ENCODE measurements at regions not wholly inside any gene's neighbourhood (a gene's known extent, or its start where the extent isn't known, plus 50 kb on each side); places are given as distances from the start of the nearest gene placed in this dataset.

DNA sequence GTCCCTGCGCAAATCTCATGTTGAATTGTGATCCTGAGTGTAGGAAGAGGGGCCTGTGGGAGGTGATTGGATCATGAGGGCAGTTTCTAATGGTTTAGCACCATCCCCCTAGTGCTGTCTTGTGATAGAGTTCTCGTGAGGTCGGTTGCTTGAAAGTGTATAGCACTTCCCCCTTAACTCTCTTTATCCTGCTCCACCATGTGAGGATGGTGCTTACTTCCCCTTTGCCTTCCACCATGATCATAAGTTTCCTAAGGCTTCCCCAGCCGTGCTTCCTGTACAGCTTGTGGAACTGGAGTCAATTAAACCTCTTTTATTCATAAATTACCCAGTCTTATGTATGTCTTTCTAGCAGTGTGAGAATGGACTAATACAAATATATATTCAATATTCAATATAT, 303.7 kb upstream of the SEL1L start:
- no peak for DNase-seq (ENCODE audit: low read depth)

DNA sequence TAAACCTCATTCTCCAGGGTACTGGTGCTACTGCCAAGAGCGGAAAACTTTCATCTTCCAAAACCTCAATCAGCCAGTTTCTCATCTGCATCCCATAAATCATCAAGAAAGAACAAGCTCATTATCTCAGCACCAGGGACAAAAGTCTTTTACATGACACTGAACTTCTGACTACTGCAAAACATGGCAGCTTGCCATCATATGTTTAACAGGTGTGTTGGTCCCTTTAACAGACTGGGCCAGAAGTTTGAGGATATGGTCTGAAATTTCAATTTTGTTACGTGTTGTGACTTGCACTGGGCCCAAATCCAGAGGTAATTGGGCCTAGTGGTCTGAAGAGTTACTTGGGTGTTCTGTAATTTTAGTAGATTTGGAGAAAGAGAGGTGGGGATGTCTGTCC, 305.4 kb upstream of the SEL1L start:
- no peak for DNase-seq (ENCODE audit: low read depth)

DNA sequence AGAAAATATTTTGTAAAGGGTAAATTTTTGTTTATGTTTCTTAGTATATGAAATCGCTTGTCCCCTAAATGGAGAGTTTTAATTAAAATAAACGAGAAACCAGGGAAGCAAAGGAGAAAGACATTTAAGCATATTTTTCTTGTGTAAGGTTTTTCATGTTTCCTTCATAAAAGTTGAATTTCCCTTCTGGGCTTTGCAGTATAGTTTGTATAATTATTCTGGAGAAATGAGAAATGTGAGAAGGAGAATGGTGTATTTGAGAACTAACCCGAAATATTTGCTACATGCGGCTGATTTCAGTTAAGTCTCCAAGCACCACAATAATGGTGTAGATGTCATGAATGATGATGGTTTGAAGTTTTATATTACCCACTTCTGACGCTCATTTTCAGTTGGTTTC, 307.7 kb upstream of the SEL1L start:
- no peak for DNase-seq (ENCODE audit: low read depth)

DNA sequence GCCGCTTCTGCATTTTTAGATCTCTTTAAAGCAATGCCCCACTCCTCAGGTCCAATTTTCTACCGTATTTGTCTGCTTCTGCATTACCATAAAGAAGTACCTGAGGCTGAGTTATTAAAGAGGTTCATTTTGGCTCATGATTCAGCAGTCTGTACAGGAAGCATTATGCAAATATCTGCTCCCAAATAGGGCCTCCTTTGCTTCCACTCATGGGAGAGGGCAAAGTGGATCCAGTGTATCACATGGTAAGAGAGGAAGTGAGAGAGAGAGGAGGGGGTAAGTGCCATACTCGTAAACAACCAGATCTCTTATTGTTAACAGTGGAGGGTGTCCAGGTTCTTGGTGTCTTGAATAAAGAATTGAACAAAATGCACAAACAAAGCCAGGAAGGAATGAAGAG, 316.1 kb upstream of the SEL1L start:
- no peak for DNase-seq (ENCODE audit: low read depth)

DNA sequence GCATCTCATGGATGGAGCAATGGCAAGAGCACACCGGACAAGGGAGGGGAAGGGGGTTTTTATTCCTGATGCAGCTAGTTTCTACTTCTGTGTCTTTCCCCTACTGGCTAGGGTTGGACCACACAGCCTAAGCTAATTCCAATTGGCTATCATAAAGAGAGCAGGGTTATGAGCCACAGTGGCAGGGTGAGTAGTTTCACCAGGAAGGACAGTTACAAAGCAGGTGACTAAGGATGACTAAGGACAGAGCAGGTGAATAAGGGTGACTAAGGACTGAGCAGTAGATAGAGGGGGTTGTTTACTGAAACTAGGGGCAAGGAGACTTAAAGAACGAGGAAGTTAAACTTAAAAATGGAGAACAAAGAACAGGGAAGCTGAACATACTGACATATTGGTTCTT, 321.4 kb upstream of the SEL1L start:
- no peak for DNase-seq (ENCODE audit: low read depth)

DNA sequence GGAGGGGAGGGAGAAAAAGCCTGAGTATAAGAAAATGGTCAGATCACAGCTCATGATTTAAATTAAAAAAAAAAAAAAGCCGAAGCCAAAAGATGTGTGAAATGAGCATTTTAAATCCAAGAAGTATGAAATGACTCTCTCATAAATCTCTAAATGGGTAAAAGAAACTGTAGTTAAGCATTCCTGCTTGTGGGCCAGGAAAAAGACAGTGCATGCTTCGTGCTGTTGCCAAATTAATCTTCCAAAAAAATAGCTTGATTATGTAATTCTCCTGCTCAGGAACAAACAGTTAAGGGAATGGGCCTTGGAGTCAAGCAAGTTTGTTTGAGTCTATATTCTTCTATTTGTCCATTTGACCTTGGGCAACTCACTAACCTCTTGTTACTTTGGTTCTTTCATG, 325.4 kb upstream of the SEL1L start:
- DNase-seq (ENCODE audit: low read depth), result no peak

GRCh38 chr14:81868172-81868571, 334.5 kb upstream of the SEL1L start:
- no peak for DNase-seq (ENCODE audit: low read depth)

GRCh38 chr14:81871706-81872105, 338.1 kb upstream of the SEL1L start:
- no peak for DNase-seq (ENCODE audit: low read depth)

DNA sequence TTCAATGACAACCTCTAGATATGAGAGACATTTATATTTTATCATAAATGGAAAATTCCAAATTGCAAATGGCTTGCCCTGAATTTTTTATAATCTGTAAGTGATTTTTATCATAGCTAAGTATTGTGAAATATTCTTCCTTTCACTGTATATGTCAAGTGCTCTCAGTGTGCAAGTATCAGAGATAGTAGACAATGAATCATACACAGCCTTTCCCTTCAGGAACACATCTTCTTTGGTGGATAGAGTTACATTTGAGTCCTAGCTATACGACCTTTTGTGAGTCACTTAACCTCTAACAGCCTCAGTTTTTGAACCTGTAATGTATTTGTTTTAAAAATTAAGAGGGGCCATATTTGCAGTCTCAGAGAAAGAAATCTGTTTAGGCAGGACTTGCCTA, 350.7 kb upstream of the SEL1L start:
- DNase-seq (ENCODE audit: low read depth), result no peak

DNA sequence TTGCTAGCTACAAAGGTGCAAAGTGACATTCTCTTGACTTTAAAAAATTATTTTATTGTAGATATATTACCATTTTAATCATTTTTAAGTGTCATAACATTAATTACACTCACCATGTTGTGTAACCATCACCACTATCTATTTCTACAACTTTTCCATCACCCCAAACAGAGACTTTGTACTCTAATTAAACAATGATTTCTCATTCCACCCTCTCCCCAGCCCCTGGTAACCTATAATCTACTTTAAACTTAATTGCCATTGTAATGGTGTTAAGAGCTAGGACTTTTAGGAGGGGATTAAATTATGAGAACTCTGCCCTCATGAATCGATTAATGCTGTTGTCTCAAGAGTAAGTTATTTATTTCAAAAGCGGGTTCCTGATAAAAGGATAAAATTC, 352.9 kb upstream of the SEL1L start:
- no peak for DNase-seq (ENCODE audit: low read depth)

GRCh38 chr14:81889529-81889928, 355.9 kb upstream of the SEL1L start:
- no peak for DNase-seq (ENCODE audit: low read depth)

GRCh38 chr14:81890020-81890419, 356.4 kb upstream of the SEL1L start:
- no peak for DNase-seq (ENCODE audit: low read depth)

GRCh38 chr14:81903477-81903876, 369.8 kb upstream of the SEL1L start:
- no peak for DNase-seq (ENCODE audit: low read depth)

DNA sequence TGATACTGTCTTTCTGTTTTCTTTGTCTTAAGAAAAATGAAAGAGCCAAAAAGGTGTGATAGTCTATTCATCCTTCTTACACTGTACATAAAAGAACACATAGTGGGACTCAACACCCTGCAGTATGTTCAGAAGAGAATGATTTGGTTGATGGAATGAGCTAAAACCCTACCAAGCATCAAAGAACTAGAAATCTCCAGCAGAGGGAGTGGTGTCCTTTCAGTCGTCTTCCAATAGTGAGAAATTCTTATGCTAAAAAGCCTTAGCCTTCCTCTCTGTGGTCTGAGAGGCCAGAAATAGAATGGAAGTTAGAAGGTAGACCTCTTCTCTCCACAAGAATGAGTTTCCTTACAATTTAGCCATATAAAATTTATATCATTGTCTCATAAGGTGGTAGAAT, 393.4 kb upstream of the SEL1L start:
- no peak for DNase-seq (ENCODE audit: low read depth)

GRCh38 chr14:81931828-81932227, 398.2 kb upstream of the SEL1L start:
- no peak for DNase-seq (ENCODE audit: low read depth)

GRCh38 chr14:81936348-81936747, 402.7 kb upstream of the SEL1L start:
- DNase-seq (ENCODE audit: low read depth), result no peak

- DNase-seq (ENCODE audit: low read depth), result no peak
Measured at GRCh38 chr14:81936902-81937301, 403.2 kb upstream of the SEL1L start.

DNA sequence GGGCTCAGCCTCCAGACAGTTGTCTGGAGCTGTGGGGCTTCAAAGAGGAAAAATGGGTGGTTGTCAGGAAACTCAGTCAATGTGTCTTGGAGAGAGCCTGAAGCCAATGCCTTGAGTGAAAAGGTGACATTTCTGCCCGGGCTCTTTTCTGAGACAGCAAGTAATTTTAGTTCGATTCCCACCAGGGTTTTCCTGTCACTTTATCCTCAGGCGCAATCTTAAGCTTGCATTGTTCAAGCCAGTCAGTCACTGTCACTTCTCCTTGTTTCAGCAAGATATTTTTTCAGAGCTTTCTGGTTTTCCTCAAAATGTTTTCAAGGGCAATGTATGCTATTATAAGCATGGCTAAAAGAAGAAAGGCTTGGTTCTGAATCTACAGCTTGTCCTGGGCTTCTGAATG, 404.7 kb upstream of the SEL1L start:
- DNase-seq (ENCODE audit: low read depth), result no peak

DNA sequence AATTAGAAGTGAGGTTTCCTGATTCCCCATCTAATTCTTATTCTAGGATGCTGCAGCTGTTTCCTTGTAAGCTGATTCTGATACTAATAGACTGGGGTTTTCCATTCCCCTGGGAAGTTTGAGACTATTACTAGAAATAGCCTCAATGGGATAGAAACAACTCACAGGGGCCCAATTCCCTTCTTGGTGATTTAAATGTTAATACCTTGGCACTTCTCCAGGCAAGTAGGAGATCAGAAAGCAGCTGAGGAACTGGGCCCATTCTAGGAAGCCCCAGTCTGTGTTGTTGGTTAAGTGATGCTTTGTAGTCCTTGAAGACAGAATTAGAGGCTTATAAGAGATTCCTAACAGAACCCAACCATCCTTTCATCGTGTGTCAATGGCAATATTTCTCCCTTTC, 407.0 kb upstream of the SEL1L start:
- no peak for DNase-seq (ENCODE audit: low read depth)

DNA sequence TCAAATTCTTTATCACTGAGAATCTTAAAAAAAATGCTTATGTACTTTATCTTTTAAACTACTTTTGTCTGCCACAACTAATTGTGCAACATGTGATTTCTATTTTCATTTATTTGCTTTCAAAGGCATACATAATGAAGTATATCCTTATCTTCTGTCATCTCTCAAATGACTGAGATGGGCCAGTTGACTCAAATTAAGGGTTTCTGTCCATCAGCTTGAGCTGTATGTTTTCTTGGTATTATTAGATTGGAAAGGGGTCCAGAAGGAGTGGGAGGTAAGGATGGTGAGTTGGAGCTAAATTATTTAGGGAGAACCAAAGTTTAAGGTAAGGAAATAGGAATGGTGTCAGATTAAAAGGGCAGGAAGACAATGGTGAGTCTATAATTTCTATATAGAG, 408.4 kb upstream of the SEL1L start:
- DNase-seq (ENCODE audit: low read depth), result no peak

- no peak for DNase-seq (ENCODE audit: low read depth)
Measured at GRCh38 chr14:81946375-81946774, 412.7 kb upstream of the SEL1L start.

GRCh38 chr14:81946834-81947798, 413.5 kb upstream of the SEL1L start:
- DNase-seq (ENCODE audit: low read depth), result peak; percentile 9

DNA sequence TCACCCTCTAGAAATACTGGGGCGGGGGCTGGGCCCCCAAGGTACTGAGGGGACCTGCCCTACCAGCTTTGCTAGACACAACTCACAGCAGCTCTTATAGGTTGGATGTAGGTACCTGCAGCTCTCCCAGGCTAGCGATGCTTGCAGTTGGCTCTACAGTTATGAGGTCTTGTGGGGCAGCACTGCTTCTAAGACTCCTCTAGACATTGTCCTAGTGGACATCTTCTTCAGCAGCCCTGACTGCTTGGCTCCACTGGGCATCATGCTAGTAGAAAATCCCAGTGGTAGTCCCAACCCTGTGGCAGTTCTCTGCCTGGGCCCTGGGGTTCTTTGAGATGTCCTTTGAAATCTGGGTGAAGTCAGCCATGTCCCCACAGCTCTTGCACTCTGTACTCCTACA, 419.3 kb upstream of the SEL1L start:
- DNase-seq (ENCODE audit: low read depth), result no peak

DNA sequence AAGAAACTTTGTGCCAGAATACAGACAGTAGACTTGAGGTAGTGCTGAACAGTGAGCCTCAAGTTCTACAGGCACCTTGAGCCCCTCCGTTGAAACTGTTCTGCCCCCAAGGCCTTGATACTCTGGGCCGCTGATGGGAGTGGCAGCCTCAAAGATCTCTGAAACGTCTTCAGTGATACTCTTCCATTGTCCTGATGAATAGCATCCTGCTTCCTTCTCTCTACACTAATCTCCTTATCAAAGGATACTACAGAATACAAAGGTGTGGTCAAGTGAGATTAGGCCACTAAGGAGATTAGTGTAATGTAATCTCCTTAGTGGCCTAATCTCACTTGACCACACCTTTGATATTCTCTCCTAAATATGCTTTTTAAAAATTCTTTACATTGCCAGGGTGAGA, 419.8 kb upstream of the SEL1L start:
- no peak for DNase-seq (ENCODE audit: low read depth)

Measured in RPMI7951 (cell line).